ENCODE measurements at regions not wholly inside any gene's neighbourhood (a gene's known extent, or its start where the extent isn't known, plus 50 kb on each side); places are given as distances from the start of the nearest gene placed in this dataset.

GRCh38 chr6:121506761-121507754 is 71.6 kb downstream of the GJA1 start:
- no peak overlapping the region for H3K9ac ChIP-seq (ENCODE audit: extremely low read depth, insufficient read length, low read length)

More at GRCh38 chr6:121506761-121507754, 71.6 kb downstream of the GJA1 start:
- no peak overlapping the region for H2BK5ac ChIP-seq (ENCODE audit: insufficient read length, low read length)
- TF ChIP-seq CTCF (conservative IDR thresholded peaks at IDR 0.05) = no peak
- H4K20me1 ChIP-seq (ENCODE audit: control insufficient read depth, insufficient read depth, insufficient read length) = no peaks in the 10 kb centered on the region
- H3K79me1 ChIP-seq (ENCODE audit: insufficient read depth, low read depth, low read length, poor library complexity, severe bottlenecking) = no peaks in the 10 kb centered on the region
- no peaks in the 10 kb centered on the region for H3K27me3 ChIP-seq (ENCODE audit: insufficient read depth, low read length)
- no peaks in the 10 kb centered on the region for H3K23me2 ChIP-seq (ENCODE audit: insufficient read length, low read depth, low read length, poor library complexity, severe bottlenecking)
- no peak overlapping the region for H3K23ac ChIP-seq (ENCODE audit: insufficient read length, low read depth, low read length)
- no peak overlapping the region for H4K91ac ChIP-seq (ENCODE audit: insufficient read length, low read depth, low read length)
- no peak overlapping the region for H3K27ac ChIP-seq (ENCODE audit: insufficient read length, low read depth, low read length)
- H2BK12ac ChIP-seq (ENCODE audit: insufficient read length, low read depth, low read length) = no peak overlapping the region
- no peaks in the 10 kb centered on the region for H3K4me1 ChIP-seq (ENCODE audit: insufficient read depth, low read length)
- no CpG with 5 or more reads among the region's 7 CpGs for WGBS (ENCODE audit: extremely low coverage, insufficient read length, low lambda C conversion rate)
- no peaks in the 10 kb centered on the region for H3K79me2 ChIP-seq (ENCODE audit: insufficient read depth, low read length)
- Mint-ChIP-seq H3K9me3 (no peaks in the 10 kb centered on the region), H3K27ac (no peak overlapping the region), H3K4me1 (peaks cover 5% of the 10 kb centered on the region in 2 experiments; a peak in 1 of 4 replicates), H3K27me3 (ENCODE audit: low read depth) (no peaks in the 10 kb centered on the region), H3K4me3 (no peak overlapping the region), H3K36me3 (ENCODE audit: insufficient read depth in 1 of 3, low read depth in 3 of 3) (no peaks in the 10 kb centered on the region)
- no peak overlapping the region for H3T11ph ChIP-seq (ENCODE audit: low read length)
- H3K56ac ChIP-seq (ENCODE audit: insufficient read length, low read depth, low read length) = no peak overlapping the region
- no peak overlapping the region for H3K4ac ChIP-seq (ENCODE audit: low read depth, low read length)
- no peak overlapping the region for H2BK15ac ChIP-seq (ENCODE audit: low read depth, low read length)
- no peak overlapping the region for H4K8ac ChIP-seq (replicated peaks; ENCODE audit: insufficient read length, low read depth, low read length)
- no peak overlapping the region for H2BK20ac ChIP-seq (ENCODE audit: low read depth, low read length, poor library complexity, severe bottlenecking)
- DNase-seq = no peak
- H2AK5ac ChIP-seq (ENCODE audit: insufficient read length, low read length) = no peak overlapping the region
- H2BK120ac ChIP-seq (ENCODE audit: low read depth, low read length, poor library complexity, severe bottlenecking) = no peak overlapping the region
- H3K14ac ChIP-seq (ENCODE audit: insufficient read depth, low read length) = no peak overlapping the region
- no peaks in the 10 kb centered on the region for H3K9me3 ChIP-seq (ENCODE audit: control insufficient read depth, low read depth, low read length)
- no peak overlapping the region for H3K4me2 ChIP-seq (ENCODE audit: insufficient read depth, insufficient read length, low read length)
- no peak overlapping the region for H3K18ac ChIP-seq (ENCODE audit: insufficient read length, low read depth, low read length)
- no peak overlapping the region for H4K5ac ChIP-seq (ENCODE audit: insufficient read length, low read depth, low read length)
- H2AFZ ChIP-seq (ENCODE audit: low read length) = no peak overlapping the region

Data from H9 (cell line).